ENCODE measurements at regions not wholly inside any gene's neighbourhood (a gene's known extent, or its start where the extent isn't known, plus 50 kb on each side); places are given as distances from the start of the nearest gene placed in this dataset.

DNA sequence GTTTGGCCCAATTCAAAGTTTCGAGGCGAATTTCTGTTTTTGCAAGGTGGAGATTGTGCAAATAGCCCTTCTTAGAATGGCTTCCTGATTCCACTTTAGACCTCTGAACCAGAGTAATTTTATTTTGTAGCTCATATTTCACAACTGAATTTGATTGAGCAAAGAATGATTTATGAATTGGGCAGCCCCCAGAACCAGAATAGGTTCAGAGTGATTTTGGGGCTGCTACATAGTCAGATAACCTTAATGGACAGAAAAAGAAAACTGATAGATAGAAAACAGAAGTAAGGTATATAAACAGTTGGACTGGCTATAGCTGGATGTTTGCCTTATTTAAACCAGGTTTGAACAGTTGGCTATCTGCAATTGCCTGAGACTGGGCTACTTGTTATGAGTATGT is 156.6 kb downstream of the YIPF5 start:
- peaks cover 46% of the 10 kb centered on the region for H3K9me3 ChIP-seq (ENCODE audit: insufficient read depth, low read depth, low read length)
- H3K4me1 ChIP-seq (ENCODE audit: insufficient read depth, low read length), result peaks cover 10% of the 10 kb centered on the region
- no peak overlapping the region for H3K27ac ChIP-seq (ENCODE audit: low read length)

DNA sequence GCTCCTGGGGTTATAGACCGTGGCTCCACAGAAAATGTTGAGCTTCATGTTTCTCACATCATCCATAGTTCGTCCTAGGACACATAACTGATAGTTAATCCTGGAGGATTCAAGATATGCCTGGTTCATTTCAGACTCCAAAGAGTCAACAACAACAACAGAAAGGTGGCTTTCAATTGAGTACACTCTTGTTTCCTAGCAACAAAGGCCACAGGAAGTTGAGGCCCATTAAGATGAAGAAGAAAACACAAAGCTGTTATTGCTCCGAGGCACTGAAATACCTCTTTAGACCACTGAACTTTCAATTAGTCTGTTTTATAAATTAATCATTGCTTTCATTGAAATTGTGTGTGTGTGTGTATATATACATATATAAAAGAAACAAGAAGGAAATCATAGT is 154.5 kb downstream of the YIPF5 start:
- Histone ChIP-seq H3K9ac (ENCODE audit: low read depth, low read length) (no peak overlapping the region), H3K4me1 (ENCODE audit: insufficient read depth, low read length) (peaks cover 10% of the 10 kb centered on the region), H3K27me3 (ENCODE audit: insufficient read depth, low read length) (no peaks in the 10 kb centered on the region), H3K36me3 (ENCODE audit: insufficient read depth, low read depth, low read length) (0 out of 2 replicates have a peak, but pooled peaks cover 5% of the 10 kb centered on the region), H3K27ac (ENCODE audit: low read length) (no peak overlapping the region), H3K9me3 (ENCODE audit: insufficient read depth, low read depth, low read length) (peaks cover 24% of the 10 kb centered on the region), H3K4me3 (ENCODE audit: low read length) (no peak overlapping the region)

More for the DNA sequence above, 156.6 kb downstream of the YIPF5 start:
- Histone ChIP-seq H3K36me3 (ENCODE audit: insufficient read depth, low read depth, low read length) (peaks cover 8% of the 10 kb centered on the region; the same call in 1 of the 2 replicates), H3K4me3 (ENCODE audit: low read length) (no peak overlapping the region), H3K27me3 (ENCODE audit: insufficient read depth, low read length) (no peaks in the 10 kb centered on the region), H3K9ac (ENCODE audit: low read depth, low read length) (no peak overlapping the region)

DNA sequence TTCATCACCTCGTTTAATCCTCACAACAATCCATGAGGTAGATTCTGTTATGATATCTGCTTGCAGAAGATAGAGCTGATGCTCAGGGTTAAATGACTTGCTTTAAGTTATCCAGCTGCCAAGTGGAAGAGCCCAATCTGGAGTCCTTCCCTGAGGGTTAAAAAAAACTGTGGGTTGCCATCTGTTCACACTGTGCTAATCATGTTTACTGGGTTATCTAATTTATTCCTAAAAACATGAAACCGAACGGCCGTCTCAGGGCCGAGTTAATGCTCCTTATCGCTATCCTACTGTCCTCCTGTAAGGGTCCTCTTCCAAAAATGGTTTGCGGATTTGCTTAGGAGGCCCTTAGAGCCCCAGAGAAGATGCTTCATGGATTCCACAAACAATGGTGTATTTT is 153.3 kb downstream of the YIPF5 start:
- Histone ChIP-seq H3K9me3 (ENCODE audit: insufficient read depth, low read depth, low read length) (peaks cover 19% of the 10 kb centered on the region), H3K36me3 (ENCODE audit: insufficient read depth, low read depth, low read length) (0 out of 2 replicates have a peak, but pooled peaks cover 5% of the 10 kb centered on the region), H3K27ac (ENCODE audit: low read length) (no peak overlapping the region), H3K27me3 (ENCODE audit: insufficient read depth, low read length) (no peaks in the 10 kb centered on the region), H3K4me1 (ENCODE audit: insufficient read depth, low read length) (peaks cover 10% of the 10 kb centered on the region), H3K4me3 (ENCODE audit: low read length) (no peak overlapping the region), H3K9ac (ENCODE audit: low read depth, low read length) (no peak overlapping the region)

DNA sequence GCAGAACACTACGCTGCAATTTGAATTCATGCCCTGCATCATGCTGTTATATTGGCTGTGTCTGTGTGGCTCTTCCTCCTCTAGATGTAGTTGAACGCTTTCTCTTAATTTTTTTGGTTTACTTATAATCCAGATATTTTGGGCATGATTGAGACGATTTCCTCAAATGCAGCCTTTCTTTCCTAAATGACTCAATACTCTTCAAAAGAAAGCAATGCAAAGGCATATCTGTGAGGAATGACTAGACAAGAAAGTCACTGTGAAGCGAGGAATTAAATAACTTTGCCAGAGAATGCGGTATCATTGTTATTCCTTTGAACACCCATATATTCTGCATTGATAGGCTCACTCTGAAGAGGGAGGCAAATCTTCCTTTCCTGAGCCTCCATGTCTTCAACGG is 152.8 kb downstream of the YIPF5 start:
- H3K9me3 ChIP-seq (ENCODE audit: insufficient read depth, low read depth, low read length), result peaks cover 15% of the 10 kb centered on the region
- H3K27me3 ChIP-seq (ENCODE audit: insufficient read depth, low read length), result no peaks in the 10 kb centered on the region
- H3K36me3 ChIP-seq (ENCODE audit: insufficient read depth, low read depth, low read length), result 0 out of 2 replicates have a peak, but pooled peaks cover 5% of the 10 kb centered on the region
- peaks cover 10% of the 10 kb centered on the region for H3K4me1 ChIP-seq (ENCODE audit: insufficient read depth, low read length)
- no peak overlapping the region for H3K9ac ChIP-seq (ENCODE audit: low read depth, low read length)
- no peak overlapping the region for H3K4me3 ChIP-seq (ENCODE audit: low read length)
- no peak overlapping the region for H3K27ac ChIP-seq (ENCODE audit: low read length)

GRCh38 chr5:144024090-144024489 is 146.4 kb downstream of the YIPF5 start:
- Histone ChIP-seq H3K4me3 (ENCODE audit: low read length) (no peak overlapping the region), H3K4me1 (ENCODE audit: insufficient read depth, low read length) (no peaks in the 10 kb centered on the region), H3K27ac (ENCODE audit: low read length) (no peak overlapping the region), H3K27me3 (ENCODE audit: insufficient read depth, low read length) (no peaks in the 10 kb centered on the region), H3K9ac (ENCODE audit: low read depth, low read length) (no peak overlapping the region), H3K36me3 (ENCODE audit: insufficient read depth, low read depth, low read length) (no peaks in the 10 kb centered on the region), H3K9me3 (ENCODE audit: insufficient read depth, low read depth, low read length) (no peaks in the 10 kb centered on the region)

- no peaks in the 10 kb centered on the region for H3K36me3 ChIP-seq (ENCODE audit: insufficient read depth, low read depth, low read length)
- H3K4me1 ChIP-seq (ENCODE audit: insufficient read depth, low read length), result no peaks in the 10 kb centered on the region
- H3K9ac ChIP-seq (ENCODE audit: low read depth, low read length), result no peak overlapping the region
- H3K27me3 ChIP-seq (ENCODE audit: insufficient read depth, low read length), result no peaks in the 10 kb centered on the region
- no peaks in the 10 kb centered on the region for H3K9me3 ChIP-seq (ENCODE audit: insufficient read depth, low read depth, low read length)
- no peak overlapping the region for H3K4me3 ChIP-seq (ENCODE audit: low read length)
- no peak overlapping the region for H3K27ac ChIP-seq (ENCODE audit: low read length)
These were observed 145.9 kb downstream of the YIPF5 start for GRCh38 chr5:144024545-144024944.

DNA sequence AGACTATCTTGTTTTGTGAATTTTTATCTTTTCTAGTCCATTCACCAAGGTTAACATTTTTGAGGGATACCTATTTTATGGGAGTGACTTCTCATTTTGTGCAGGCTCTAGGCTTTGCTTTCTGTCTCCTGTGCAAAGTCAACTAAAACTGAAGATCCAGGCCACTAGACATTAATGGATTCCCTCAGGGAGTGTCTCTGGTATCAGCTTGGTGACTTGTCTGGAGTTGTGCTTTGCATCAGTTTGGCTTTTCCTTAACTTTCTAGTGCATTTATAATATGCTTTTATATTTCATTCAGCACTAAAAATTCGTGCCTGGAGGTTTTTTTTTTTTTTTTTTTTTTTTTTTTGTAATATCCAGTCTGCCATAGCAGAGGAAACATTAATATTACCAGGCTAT is 144.2 kb downstream of the YIPF5 start:
- Histone ChIP-seq H3K27ac (ENCODE audit: low read length) (no peak overlapping the region), H3K9ac (ENCODE audit: low read depth, low read length) (no peak overlapping the region), H3K4me1 (ENCODE audit: insufficient read depth, low read length) (no peaks in the 10 kb centered on the region), H3K36me3 (ENCODE audit: insufficient read depth, low read depth, low read length) (no peaks in the 10 kb centered on the region), H3K27me3 (ENCODE audit: insufficient read depth, low read length) (no peaks in the 10 kb centered on the region), H3K9me3 (ENCODE audit: insufficient read depth, low read depth, low read length) (no peaks in the 10 kb centered on the region), H3K4me3 (ENCODE audit: low read length) (no peak overlapping the region)

DNA sequence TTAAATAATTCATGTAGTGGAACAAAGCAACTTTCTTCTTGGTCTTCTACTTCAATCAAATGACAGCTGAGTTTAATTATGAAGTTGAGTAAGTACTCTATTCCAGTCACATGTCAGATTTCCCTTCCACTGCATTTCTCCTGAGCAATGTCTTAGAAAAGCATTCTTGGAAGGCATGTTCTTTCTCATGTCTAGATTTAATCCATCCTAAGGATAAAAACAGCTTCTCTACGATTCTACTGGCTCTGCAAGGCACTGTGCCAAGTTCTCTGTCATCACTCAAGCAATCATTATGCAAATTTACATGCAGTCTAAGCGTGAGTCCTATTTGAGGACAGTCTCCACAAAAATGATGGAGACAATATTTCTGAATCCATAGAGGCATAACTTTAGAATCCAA is 142.4 kb downstream of the YIPF5 start:
- no peak overlapping the region for H3K27ac ChIP-seq (ENCODE audit: low read length)
- no peak overlapping the region for H3K4me3 ChIP-seq (ENCODE audit: low read length)
- no peaks in the 10 kb centered on the region for H3K9me3 ChIP-seq (ENCODE audit: insufficient read depth, low read depth, low read length)
- no peaks in the 10 kb centered on the region for H3K27me3 ChIP-seq (ENCODE audit: insufficient read depth, low read length)
- H3K4me1 ChIP-seq (ENCODE audit: insufficient read depth, low read length), result no peaks in the 10 kb centered on the region
- H3K36me3 ChIP-seq (ENCODE audit: insufficient read depth, low read depth, low read length), result no peaks in the 10 kb centered on the region
- no peak overlapping the region for H3K9ac ChIP-seq (ENCODE audit: low read depth, low read length)

DNA sequence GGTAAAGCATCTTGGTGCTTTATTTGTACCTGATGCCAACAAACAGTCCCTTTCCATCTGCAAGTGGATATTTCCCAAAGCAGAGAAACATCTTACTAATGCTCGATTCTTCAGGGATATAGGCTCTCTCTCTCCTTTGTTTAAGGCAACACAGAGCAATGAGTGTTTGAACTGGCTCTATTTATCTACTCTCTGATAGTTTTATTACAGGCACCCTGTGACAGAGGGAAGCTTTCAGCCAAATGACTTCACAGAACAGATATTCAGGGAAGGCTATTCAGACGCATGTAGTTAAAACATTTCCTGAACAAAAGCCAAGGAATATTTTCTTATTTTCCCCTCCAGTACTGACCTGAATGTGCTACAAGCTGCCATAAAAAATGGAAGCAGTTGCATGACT is 141.8 kb downstream of the YIPF5 start:
- Histone ChIP-seq H3K9me3 (ENCODE audit: insufficient read depth, low read depth, low read length) (no peaks in the 10 kb centered on the region), H3K9ac (ENCODE audit: low read depth, low read length) (no peak overlapping the region), H3K4me1 (ENCODE audit: insufficient read depth, low read length) (no peaks in the 10 kb centered on the region), H3K4me3 (ENCODE audit: low read length) (no peak overlapping the region), H3K36me3 (ENCODE audit: insufficient read depth, low read depth, low read length) (no peaks in the 10 kb centered on the region), H3K27ac (ENCODE audit: low read length) (no peak overlapping the region), H3K27me3 (ENCODE audit: insufficient read depth, low read length) (no peaks in the 10 kb centered on the region)

DNA sequence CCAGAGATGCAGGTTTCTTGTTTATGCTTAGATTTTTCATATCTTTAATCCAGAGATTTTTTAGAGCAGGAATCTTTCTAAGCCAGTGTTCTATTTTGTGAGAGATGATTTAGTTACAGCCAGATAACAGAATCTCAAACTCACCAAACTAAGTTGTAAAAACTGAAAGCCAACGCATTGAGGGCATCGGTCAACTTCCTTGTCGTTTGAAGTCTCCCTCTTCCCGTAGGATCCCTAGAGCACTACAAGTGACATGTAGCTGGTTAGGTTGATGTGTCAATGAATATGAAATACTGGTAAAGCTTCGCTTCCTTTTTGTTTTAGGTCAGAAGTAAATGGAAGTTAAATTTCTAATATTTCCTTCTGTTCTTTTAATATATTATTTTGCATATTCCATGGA is 139.6 kb downstream of the YIPF5 start:
- no peaks in the 10 kb centered on the region for H3K36me3 ChIP-seq (ENCODE audit: insufficient read depth, low read depth, low read length)
- H3K4me3 ChIP-seq (ENCODE audit: low read length), result no peak overlapping the region
- H3K4me1 ChIP-seq (ENCODE audit: insufficient read depth, low read length), result no peaks in the 10 kb centered on the region
- no peaks in the 10 kb centered on the region for H3K9me3 ChIP-seq (ENCODE audit: insufficient read depth, low read depth, low read length)
- H3K9ac ChIP-seq (ENCODE audit: low read depth, low read length), result no peak overlapping the region
- no peaks in the 10 kb centered on the region for H3K27me3 ChIP-seq (ENCODE audit: insufficient read depth, low read length)
- H3K27ac ChIP-seq (ENCODE audit: low read length), result no peak overlapping the region

DNA sequence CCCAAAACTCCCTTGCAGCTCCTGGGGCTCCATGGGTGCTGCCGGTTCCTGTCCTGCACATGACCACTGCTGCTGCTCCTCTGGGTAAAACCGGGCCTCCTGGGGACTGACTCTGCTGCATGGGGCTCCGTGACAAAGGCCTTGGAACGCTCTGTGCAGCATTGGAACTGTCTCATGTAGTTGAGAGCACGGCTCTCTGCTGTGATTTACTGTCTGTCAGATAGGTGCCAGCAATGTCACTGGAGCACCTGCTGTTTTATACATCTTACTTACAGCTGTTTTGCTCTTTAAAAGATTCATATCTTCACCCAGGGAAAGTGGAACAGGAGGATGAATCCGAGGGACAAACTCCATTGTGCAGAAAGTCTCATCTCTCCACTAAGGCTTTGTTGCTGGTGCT is 138.1 kb downstream of the YIPF5 start:
- no peak overlapping the region for H3K9ac ChIP-seq (ENCODE audit: low read depth, low read length)

DNA sequence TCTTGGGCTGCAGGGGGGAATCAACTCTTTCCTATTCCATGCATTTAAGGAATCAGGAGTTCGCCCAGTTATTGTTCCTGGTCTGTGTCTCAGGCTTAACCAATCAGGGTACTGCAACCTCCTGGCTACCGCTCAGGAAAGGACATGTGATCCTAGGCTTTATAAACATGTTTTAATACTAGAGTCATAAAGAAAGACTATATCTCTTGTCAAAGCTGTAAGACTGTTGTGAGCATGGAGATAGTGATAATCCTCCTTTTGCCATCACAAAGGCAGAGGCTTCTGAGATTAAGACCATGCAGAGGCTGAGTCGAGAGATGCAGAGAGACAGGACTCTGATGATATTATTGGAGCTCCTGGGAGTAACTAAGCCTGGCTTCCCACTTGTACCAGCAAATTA is 137.0 kb downstream of the YIPF5 start:
- Histone ChIP-seq H3K4me3 (ENCODE audit: low read length) (no peak overlapping the region), H3K27me3 (ENCODE audit: insufficient read depth, low read length) (no peaks in the 10 kb centered on the region), H3K4me1 (ENCODE audit: insufficient read depth, low read length) (no peaks in the 10 kb centered on the region), H3K36me3 (ENCODE audit: insufficient read depth, low read depth, low read length) (no peaks in the 10 kb centered on the region), H3K9ac (ENCODE audit: low read depth, low read length) (no peak overlapping the region), H3K9me3 (ENCODE audit: insufficient read depth, low read depth, low read length) (no peaks in the 10 kb centered on the region), H3K27ac (ENCODE audit: low read length) (no peak overlapping the region)

More for the DNA sequence above, 138.1 kb downstream of the YIPF5 start:
- no peaks in the 10 kb centered on the region for H3K9me3 ChIP-seq (ENCODE audit: insufficient read depth, low read depth, low read length)
- no peaks in the 10 kb centered on the region for H3K36me3 ChIP-seq (ENCODE audit: insufficient read depth, low read depth, low read length)
- no peak overlapping the region for H3K4me3 ChIP-seq (ENCODE audit: low read length)
- no peak overlapping the region for H3K27ac ChIP-seq (ENCODE audit: low read length)
- no peaks in the 10 kb centered on the region for H3K27me3 ChIP-seq (ENCODE audit: insufficient read depth, low read length)
- no peaks in the 10 kb centered on the region for H3K4me1 ChIP-seq (ENCODE audit: insufficient read depth, low read length)

All from iPS-20b (cell line).